ENCODE measurements at regions not wholly inside any gene's neighbourhood (a gene's known extent, or its start where the extent isn't known, plus 50 kb on each side); places are given as distances from the start of the nearest gene placed in this dataset.

- no peak for DNase-seq (ENCODE audit: low read depth in 2 of 2)
- H3K27me3 ChIP-seq (ENCODE audit: control insufficient read depth, insufficient read depth, low read length), result no peaks in the 10 kb centered on the region
- no peak overlapping the region for H3K27ac ChIP-seq (ENCODE audit: insufficient read depth, low read length)
- no peak overlapping the region for H3K4me2 ChIP-seq (ENCODE audit: extremely low read depth, insufficient read depth, low read length)
- no peak overlapping the region for H3K4me3 ChIP-seq (replicated peaks in 1 of 4; ENCODE audit: control extremely low read depth in 1 of 4, insufficient read depth in 1 of 4, low read depth in 3 of 4, low read length in 4 of 4)
- TF ChIP-seq CTCF (conservative IDR thresholded peaks at IDR 0.05 in 1 of 2, IDR thresholded peaks at IDR 0.05 in 1 of 2; ENCODE audit: low read depth in 1 of 2, low read length in 2 of 2) (no peak), EZH2 (IDR thresholded peaks at IDR 0.05; ENCODE audit: low read length, missing control alignments) (no peak)
- H3K9me3 ChIP-seq (ENCODE audit: control insufficient read depth, insufficient read depth, low read depth, low read length), result no peaks in the 10 kb centered on the region
- no peaks in the 10 kb centered on the region for H4K20me1 ChIP-seq (ENCODE audit: control insufficient read depth, extremely low read depth, insufficient read depth, low read length)
- H3K4me1 ChIP-seq (ENCODE audit: control insufficient read depth, extremely low read depth, insufficient read depth, low read length), result no peaks in the 10 kb centered on the region
- no peaks in the 10 kb centered on the region for H3K36me3 ChIP-seq (ENCODE audit: control insufficient read depth, insufficient read depth, low read length)
- no peak overlapping the region for H2AFZ ChIP-seq (ENCODE audit: low read length)
- no peaks in the 10 kb centered on the region for H3K79me2 ChIP-seq (ENCODE audit: control insufficient read depth, insufficient read depth, low read length)
- no peak overlapping the region for H3K9ac ChIP-seq (ENCODE audit: insufficient read depth, low read length)
Observed at GRCh38 chr10:117914334-117914733, 132.4 kb downstream of the RAB11FIP2 start.

- Histone ChIP-seq H2AFZ (ENCODE audit: low read length) (no peak overlapping the region), H3K27me3 (ENCODE audit: control insufficient read depth, insufficient read depth, low read length) (no peaks in the 10 kb centered on the region), H4K20me1 (ENCODE audit: control insufficient read depth, extremely low read depth, insufficient read depth, low read length) (no peaks in the 10 kb centered on the region), H3K27ac (ENCODE audit: insufficient read depth, low read length) (no peak overlapping the region), H3K9me3 (ENCODE audit: control insufficient read depth, insufficient read depth, low read depth, low read length) (no peaks in the 10 kb centered on the region), H3K9ac (ENCODE audit: insufficient read depth, low read length) (no peak overlapping the region), H3K4me2 (ENCODE audit: extremely low read depth, insufficient read depth, low read length) (no peak overlapping the region), H3K4me3 (replicated peaks in 1 of 4; ENCODE audit: control extremely low read depth in 1 of 4, insufficient read depth in 1 of 4, low read depth in 3 of 4, low read length in 4 of 4) (no peak overlapping the region), H3K4me1 (ENCODE audit: control insufficient read depth, extremely low read depth, insufficient read depth, low read length) (no peaks in the 10 kb centered on the region), H3K79me2 (ENCODE audit: control insufficient read depth, insufficient read depth, low read length) (no peaks in the 10 kb centered on the region), H3K36me3 (ENCODE audit: control insufficient read depth, insufficient read depth, low read length) (no peaks in the 10 kb centered on the region)
- TF ChIP-seq EZH2 (IDR thresholded peaks at IDR 0.05; ENCODE audit: low read length, missing control alignments) (no peak), CTCF (conservative IDR thresholded peaks at IDR 0.05 in 1 of 2, IDR thresholded peaks at IDR 0.05 in 1 of 2; ENCODE audit: low read depth in 1 of 2, low read length in 2 of 2) (no peak)
- DNase-seq (ENCODE audit: low read depth in 2 of 2), result no peak
Observed at GRCh38 chr10:117920956-117921355, 125.8 kb downstream of the RAB11FIP2 start.

DNA sequence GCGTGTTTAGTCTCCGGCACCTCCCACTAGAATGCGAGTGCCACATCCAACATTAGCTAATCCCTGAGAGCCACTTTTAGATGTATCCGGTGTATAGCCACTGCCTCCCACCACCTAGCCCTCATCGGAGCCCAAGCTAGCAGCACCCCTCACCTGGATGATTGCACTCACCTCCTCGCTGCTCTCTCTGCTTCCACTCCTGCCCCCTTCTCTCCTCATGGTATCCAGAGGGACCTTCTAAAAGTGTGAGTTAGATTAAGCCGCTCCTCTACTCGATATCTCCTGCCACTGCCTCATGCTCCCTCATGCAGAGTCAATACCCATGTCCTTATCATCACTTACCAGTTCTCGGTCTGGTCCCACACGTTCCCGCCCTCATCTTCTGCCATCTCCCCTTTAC lies 125.3 kb downstream of the RAB11FIP2 start:
- H3K79me2 ChIP-seq (ENCODE audit: control insufficient read depth, insufficient read depth, low read length), result no peaks in the 10 kb centered on the region
- no peak overlapping the region for H3K4me3 ChIP-seq (replicated peaks in 1 of 4; ENCODE audit: control extremely low read depth in 1 of 4, insufficient read depth in 1 of 4, low read depth in 3 of 4, low read length in 4 of 4)
- TF ChIP-seq CTCF (conservative IDR thresholded peaks at IDR 0.05 in 1 of 2, IDR thresholded peaks at IDR 0.05 in 1 of 2; ENCODE audit: low read depth in 1 of 2, low read length in 2 of 2), result no peak
- TF ChIP-seq EZH2 (IDR thresholded peaks at IDR 0.05; ENCODE audit: low read length, missing control alignments), result no peak
- H3K36me3 ChIP-seq (ENCODE audit: control insufficient read depth, insufficient read depth, low read length), result no peaks in the 10 kb centered on the region
- no peaks in the 10 kb centered on the region for H4K20me1 ChIP-seq (ENCODE audit: control insufficient read depth, extremely low read depth, insufficient read depth, low read length)
- no peak overlapping the region for H2AFZ ChIP-seq (ENCODE audit: low read length)
- no peaks in the 10 kb centered on the region for H3K27me3 ChIP-seq (ENCODE audit: control insufficient read depth, insufficient read depth, low read length)
- H3K4me2 ChIP-seq (ENCODE audit: extremely low read depth, insufficient read depth, low read length), result no peak overlapping the region
- H3K9ac ChIP-seq (ENCODE audit: insufficient read depth, low read length), result no peak overlapping the region
- no peaks in the 10 kb centered on the region for H3K4me1 ChIP-seq (ENCODE audit: control insufficient read depth, extremely low read depth, insufficient read depth, low read length)
- DNase-seq (ENCODE audit: low read depth in 2 of 2), result no peak
- no peaks in the 10 kb centered on the region for H3K9me3 ChIP-seq (ENCODE audit: control insufficient read depth, insufficient read depth, low read depth, low read length)
- H3K27ac ChIP-seq (ENCODE audit: insufficient read depth, low read length), result no peak overlapping the region
